ENCODE measurements at regions not wholly inside any gene's neighbourhood (a gene's known extent, or its start where the extent isn't known, plus 50 kb on each side); places are given as distances from the start of the nearest gene placed in this dataset.

- no peak for TF ChIP-seq CTCF (IDR thresholded peaks at IDR 0.05)
- TF ChIP-seq POLR2AphosphoS5 (IDR thresholded peaks at IDR 0.05), result no peak
- no peak for TF ChIP-seq POLR2A (IDR thresholded peaks at IDR 0.05; ENCODE audit: low read depth)
Observed at GRCh38 chr3:148100476-148100875, 597.2 kb upstream of the AGTR1 start.
